Left lung (tissue), 4 donors: ENCODE measurements at regions not wholly inside any gene's neighbourhood (a gene's known extent, or its start where the extent isn't known, plus 50 kb on each side); places are given as distances from the start of the nearest gene placed in this dataset.
A peak's percentile ranks its signal among the peaks of the same experiment; 100 is the strongest.

Experiments used
- ATAC-seq: fragments of 200-7000 bp; cut with Tn5 transposase; one replicate; pipeline ENCODE4 v1.9.1; 2020; ENCODE audit warnings: moderate library complexity
- DNase-seq, 4 donors: peaks; one replicate each; pipeline ENCODE4 v3.0.0-alpha.2; 2013 to 2020
- H3K27ac ChIP-seq, 2 donors: fragments of 200-600 bp; sonication (generic) in 1 of 2; one replicate each; pipeline versions ENCODE4 v1.5.0 to v1.8.0; 2020 to 2021
- H3K27me3 ChIP-seq, 2 donors: fragments of 200-600 bp; sonication (generic) in 1 of 2; one replicate each; pipeline versions ENCODE4 v1.5.0 to v1.8.0; 2020 to 2021
- H3K36me3 ChIP-seq, 2 donors: fragments of 200-600 bp; sonication (generic) in 1 of 2; one replicate each; pipeline versions ENCODE4 v1.5.0 to v1.8.0; 2020 to 2021
- H3K4me1 ChIP-seq, 2 donors: fragments of 200-600 bp; one replicate each; pipeline ENCODE4 v1.8.0; 2021
- H3K4me3 ChIP-seq, 2 donors: fragments of 200-600 bp; sonication (generic) in 1 of 2; one replicate each; pipeline versions ENCODE4 v1.5.0 to v1.8.0; 2020 to 2021; ENCODE audit warnings: mild to moderate bottlenecking in 1 of 2
- H3K9me3 ChIP-seq, 2 donors: fragments of 200-600 bp; sonication (generic) in 1 of 2; one replicate each; pipeline versions ENCODE4 v1.5.0 to v1.8.0; 2020 to 2021
- intact Hi-C, 2 donors: fragments of 100-400 bp; cut with DNase I; formaldehyde crosslinking; loops; one replicate each; pipeline versions ENCODE4 v1.11.2 to v1.14.2; 2022
- TF ChIP-seq, protein P1 (sequence below), 2 donors: fragments of 200-600 bp; sonication (generic) in 1 of 2; IDR thresholded peaks; one replicate each; pipeline versions ENCODE4 v1.5.0 to v1.8.0; 2021; ENCODE audit warnings: antibody characterized with exemption in 2 of 2
- donor health status: DM: no; HTN: yes; CAD: no.
- donor health status: DM: no; HTN: no; CAD: no.

DNA sequence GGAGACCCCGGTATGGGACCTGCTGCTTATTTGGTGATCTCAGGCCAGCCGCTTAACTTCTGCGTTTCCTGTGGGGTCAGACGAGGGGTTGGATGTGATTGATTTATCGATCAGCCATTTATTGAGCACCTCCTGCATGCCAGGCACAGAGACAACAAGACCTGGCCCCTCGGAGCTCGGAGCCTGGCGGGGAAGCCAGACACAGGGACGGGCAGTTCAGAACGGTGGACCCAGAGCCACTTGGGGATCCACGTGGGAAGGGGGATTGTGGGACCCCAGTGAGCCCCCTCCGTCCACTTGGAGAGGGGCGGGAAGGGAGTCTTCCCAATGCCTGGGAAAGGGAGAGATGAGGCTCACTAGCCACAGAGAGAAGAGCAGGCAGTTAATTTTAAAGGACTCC is 84.7 kb upstream of the CIBAR2 start:
- intact Hi-C loops = no loop called here

DNA sequence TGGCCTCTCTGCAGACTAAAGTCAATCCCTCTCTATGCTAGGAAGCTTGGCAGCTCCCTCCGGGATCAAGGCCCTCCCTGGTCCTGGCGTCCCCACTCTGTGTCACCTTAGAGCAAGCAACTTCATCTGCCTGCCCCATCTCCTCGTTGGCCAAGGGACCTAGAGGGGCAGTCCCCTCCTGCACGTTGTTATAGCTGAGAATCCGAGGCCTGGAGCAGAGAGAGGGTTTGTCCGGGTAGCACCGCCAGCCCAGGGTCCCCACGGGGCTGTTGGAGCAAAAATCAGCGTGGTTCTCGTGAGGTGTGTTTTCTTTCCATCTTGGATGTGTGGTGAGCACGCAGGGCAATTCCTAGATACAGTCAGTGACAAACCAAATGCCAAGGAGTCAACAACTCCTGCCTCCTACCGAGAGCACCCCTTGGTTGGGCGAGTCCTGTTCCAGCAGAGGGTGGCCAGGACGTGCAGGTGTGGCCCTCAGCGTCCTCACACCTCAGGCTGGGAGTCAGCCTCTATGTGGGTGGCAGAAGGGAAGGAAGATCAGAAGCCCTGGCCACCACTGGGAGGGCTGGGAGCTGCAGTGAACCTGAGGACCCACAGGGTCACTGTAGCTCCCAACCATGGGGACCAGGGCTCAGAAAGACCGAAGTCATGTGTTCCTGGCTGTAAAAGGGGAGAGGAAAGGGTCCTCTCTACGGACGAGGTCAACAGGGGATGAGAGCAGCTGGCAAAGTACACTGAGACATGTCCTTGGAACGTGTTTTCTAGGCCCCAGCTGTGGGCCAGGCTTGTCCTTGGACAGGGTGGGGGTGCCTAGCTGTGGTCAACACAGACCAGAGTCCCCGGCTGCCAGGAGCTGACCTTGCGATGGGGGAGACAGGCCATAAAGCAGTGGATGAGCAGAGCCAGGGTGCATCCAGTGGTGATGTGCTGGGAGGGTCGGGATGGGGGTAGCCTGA is 85.6 kb upstream of the CIBAR2 start:
- intact Hi-C loops = no loop called here
- H3K4me1 ChIP-seq = peaks cover 6 to 14% of the 10 kb centered on the region in 2 donors
- H3K27me3 ChIP-seq = no peaks in the 10 kb centered on the region
- TF ChIP-seq, protein P1, sequence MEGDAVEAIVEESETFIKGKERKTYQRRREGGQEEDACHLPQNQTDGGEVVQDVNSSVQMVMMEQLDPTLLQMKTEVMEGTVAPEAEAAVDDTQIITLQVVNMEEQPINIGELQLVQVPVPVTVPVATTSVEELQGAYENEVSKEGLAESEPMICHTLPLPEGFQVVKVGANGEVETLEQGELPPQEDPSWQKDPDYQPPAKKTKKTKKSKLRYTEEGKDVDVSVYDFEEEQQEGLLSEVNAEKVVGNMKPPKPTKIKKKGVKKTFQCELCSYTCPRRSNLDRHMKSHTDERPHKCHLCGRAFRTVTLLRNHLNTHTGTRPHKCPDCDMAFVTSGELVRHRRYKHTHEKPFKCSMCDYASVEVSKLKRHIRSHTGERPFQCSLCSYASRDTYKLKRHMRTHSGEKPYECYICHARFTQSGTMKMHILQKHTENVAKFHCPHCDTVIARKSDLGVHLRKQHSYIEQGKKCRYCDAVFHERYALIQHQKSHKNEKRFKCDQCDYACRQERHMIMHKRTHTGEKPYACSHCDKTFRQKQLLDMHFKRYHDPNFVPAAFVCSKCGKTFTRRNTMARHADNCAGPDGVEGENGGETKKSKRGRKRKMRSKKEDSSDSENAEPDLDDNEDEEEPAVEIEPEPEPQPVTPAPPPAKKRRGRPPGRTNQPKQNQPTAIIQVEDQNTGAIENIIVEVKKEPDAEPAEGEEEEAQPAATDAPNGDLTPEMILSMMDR (IDR thresholded peaks at IDR 0.05) = no peak
- ATAC-seq (no peak), DNase-seq (peak in 1 of 4 donors; percentile 55)
- H3K27ac ChIP-seq = no peak overlapping the region
- H3K36me3 ChIP-seq = no peaks in the 10 kb centered on the region
- H3K4me3 ChIP-seq = no peak overlapping the region
- H3K9me3 ChIP-seq = no peaks in the 10 kb centered on the region

More for the DNA sequence above, 84.7 kb upstream of the CIBAR2 start:
- H3K4me1 ChIP-seq = peaks cover under 1 to 10% of the 10 kb centered on the region in 2 donors
- DNase-seq (peak in 1 of 4 donors; percentile 54), ATAC-seq (no peak)
- no peaks in the 10 kb centered on the region for H3K9me3 ChIP-seq
- no peaks in the 10 kb centered on the region for H3K36me3 ChIP-seq
- H3K27me3 ChIP-seq = no peaks in the 10 kb centered on the region
- TF ChIP-seq, protein P1 (IDR thresholded peaks at IDR 0.05) = no peak
- no peak overlapping the region for H3K27ac ChIP-seq
- no peak overlapping the region for H3K4me3 ChIP-seq

DNA sequence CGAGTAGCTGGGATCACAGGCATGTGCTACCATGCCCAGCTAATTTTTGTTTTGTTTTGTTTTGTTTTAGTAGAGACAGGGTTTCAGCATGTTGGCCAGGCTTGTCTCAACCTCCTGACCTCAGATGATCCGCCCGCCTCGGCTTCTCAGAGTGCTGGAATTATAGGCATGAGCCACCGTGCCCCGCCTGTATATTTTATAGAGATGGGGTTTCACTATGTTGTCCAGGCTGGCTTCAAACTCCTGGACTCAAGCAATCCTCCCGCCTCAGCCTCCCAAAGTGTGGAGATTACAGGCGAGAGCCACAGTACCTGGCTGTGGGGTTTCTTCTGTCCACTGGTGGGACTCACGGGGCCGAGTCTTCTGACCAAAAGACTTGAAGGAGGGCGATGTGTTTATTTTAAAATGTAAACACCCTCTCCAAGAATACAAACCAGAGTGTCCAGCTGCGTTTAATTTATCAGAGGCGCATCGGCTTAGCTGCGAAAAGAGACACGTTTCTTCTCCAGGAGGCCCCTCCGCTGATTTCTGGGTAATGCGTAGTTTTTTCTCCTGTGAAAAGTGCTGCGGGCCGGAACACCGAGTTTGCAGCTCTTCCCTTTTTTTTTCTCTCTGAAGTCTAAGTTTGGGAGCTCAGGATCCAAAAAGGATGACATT is 86.9 kb upstream of the CIBAR2 start:
- Histone ChIP-seq H3K4me1 (peaks cover 6 to 14% of the 10 kb centered on the region in 2 donors), H3K9me3 (no peaks in the 10 kb centered on the region), H3K27me3 (no peaks in the 10 kb centered on the region), H3K27ac (no peak overlapping the region), H3K36me3 (no peaks in the 10 kb centered on the region), H3K4me3 (no peak overlapping the region)
- intact Hi-C loops = no loop called here
- peak in 1 of 4 donors; percentile 34 for DNase-seq
- ATAC-seq = no peak
- TF ChIP-seq, protein P1 (IDR thresholded peaks at IDR 0.05) = no peak

DNA sequence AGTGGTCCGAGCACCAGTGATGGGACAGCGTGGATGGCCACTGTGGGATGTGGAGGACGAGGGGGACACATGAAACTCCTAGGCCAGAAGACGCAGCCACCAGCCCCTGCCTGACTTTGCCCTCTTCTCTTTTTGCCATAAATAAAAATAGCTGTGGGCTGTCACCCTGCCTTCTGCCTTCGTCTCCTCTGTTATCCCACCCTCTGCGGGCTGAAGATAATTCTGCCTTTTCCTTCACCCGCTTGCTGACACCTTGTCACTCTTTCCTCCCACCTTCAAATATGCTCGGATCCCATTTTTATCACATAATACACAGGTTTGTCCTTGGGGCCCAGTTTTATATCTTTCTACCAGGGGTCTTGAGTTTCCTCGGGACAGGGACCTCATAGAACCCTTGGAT is 87.6 kb upstream of the CIBAR2 start:
- intact Hi-C loops = no loop called here
- Histone ChIP-seq H3K27me3 (no peaks in the 10 kb centered on the region), H3K4me1 (peaks cover 6 to 14% of the 10 kb centered on the region in 2 donors), H3K36me3 (no peaks in the 10 kb centered on the region), H3K9me3 (no peaks in the 10 kb centered on the region), H3K27ac (no peak overlapping the region), H3K4me3 (no peak overlapping the region)
- DNase-seq = peak in 1 of 4 donors; percentile 41
- TF ChIP-seq, protein P1 (IDR thresholded peaks at IDR 0.05) = no peak
- no peak for ATAC-seq
